Inflammatory macrophage treated with lipopolysaccharide for 4 hours (primary cell): ENCODE measurements at regions not wholly inside any gene's neighbourhood (a gene's known extent, or its start where the extent isn't known, plus 50 kb on each side); places are given as distances from the start of the nearest gene placed in this dataset.

Experiments used
- DNase-seq: peaks from one replicate; pipeline ENCODE4 v3.0.0-alpha.2; 2020

GRCh38 chr2:118738106-118738505, 109.3 kb downstream of the EN1 start:
- DNase-seq = no peak

DNA sequence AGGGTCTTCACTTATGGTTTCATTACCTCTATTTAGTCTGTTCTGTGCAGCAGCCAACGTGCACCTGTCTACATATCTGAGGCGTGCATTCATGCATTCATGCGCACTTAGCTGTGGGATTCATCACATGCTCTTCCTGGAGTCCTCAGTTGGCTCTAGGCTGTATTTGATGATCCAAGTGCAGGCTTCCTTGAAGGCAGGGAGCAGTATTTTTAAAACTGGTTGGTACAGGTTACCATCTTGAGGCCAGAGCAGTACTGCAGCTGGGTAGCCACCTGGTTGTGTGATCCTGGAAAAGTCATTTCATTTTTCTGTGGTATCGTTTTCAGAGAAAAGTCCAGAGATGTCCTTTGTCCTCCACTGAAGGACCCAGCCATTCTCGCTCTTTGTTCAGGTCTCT, 109.8 kb downstream of the EN1 start:
- no peak for DNase-seq

- no peak for DNase-seq
These were observed 115.0 kb downstream of the EN1 start for GRCh38 chr2:118732432-118732831.

GRCh38 chr2:118731413-118731812, 116.0 kb downstream of the EN1 start:
- no peak for DNase-seq

GRCh38 chr2:118730405-118730804, 117.0 kb downstream of the EN1 start:
- DNase-seq = no peak

- DNase-seq = no peak
These were observed 117.7 kb downstream of the EN1 start for GRCh38 chr2:118729760-118730159.

- no peak for DNase-seq
These were observed 118.5 kb downstream of the EN1 start for GRCh38 chr2:118728984-118729383.

DNA sequence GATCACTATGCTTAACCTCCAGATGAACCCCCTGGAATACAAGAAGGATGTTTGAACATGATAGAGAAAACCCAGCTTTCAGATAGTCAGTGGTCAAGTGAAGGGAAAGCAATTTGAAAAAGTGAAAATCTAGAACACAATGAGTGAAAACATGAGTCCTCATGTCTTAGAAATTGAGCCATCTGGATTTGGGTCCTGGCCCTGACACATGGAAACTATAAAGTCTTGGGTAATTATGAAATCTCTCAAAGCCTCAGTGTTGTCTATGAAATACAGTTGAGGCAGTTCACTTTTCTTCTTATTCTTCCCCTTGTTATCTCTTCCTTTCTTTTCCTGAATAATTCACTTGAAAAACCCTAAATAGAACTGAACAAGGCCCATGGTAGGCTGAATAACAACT, 120.6 kb downstream of the EN1 start:
- DNase-seq = no peak

- no peak for DNase-seq
These were observed 124.1 kb downstream of the EN1 start for GRCh38 chr2:118723394-118723793.

DNA sequence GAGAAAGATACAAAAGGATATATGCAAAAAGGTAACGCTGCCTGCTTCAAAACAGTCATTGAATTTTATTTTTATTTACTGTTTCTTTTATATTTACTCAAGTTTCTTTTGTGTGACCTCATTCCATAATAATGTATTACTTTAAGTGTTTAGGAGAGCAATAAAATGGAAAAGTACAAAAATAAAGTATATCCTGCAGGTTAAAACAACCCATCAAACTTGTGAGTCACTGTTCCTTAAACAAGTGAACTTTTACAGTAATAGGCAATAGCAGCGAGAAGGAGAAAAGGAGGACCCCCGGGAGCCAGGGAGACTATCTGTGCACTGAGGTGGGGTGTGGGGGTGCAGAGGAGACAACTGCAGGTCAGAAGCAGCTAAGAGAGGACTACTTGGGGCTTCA, 124.5 kb downstream of the EN1 start:
- no peak for DNase-seq

DNA sequence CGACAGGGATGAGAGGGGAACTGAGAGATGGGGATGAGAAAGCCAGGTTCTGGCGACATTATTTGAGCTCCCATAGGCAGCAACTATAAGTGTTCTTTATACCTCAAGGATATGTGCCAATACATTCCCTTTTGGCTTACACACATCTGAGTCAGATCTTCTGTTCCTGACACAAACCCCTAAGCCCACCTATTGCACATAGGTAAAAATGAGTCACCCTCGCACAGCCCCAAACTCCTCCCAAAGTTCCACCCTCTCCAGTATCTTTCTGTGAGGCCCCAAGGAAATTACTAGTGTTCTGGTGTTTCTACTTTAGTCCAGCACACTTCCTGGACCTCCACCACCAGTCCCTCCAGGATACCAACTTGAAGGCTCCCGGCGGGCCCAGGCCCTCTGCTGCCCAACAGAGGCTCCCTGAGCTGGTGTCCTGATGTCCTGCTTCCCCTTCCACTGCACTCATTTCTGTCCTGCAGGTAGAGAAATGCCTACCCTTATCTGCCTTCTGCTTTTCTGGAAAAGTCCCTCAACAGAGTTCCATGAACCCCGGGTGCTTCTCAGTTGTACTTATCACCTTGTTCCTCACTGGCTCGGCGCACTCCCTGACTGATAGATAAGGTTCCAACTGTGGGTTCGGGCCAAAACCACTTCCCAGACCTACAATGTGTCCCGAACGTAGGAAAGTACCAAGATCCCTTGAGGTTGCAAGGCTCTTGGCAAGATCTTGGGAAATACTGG, 125.5 kb downstream of the EN1 start:
- no peak for DNase-seq

GRCh38 chr2:118720866-118721265, 126.6 kb downstream of the EN1 start:
- no peak for DNase-seq

DNA sequence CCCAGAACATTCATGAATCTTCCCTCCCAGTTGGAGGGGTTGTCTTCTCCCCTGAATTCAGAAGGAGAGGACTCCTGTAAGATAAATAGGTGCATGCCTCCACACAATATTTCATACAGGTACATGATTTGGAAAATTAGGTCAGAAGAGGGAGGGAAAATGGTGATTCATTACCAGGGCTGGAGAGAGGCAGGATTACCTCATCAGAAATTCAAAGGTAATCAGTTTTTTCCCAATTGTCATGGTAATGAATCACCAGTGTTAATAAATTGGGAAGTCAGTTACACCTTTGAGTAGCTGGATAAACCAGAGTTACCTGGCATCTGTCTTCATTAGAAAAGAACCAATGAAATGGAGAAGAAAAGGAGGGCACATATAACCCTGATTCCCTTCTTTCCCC, 128.5 kb downstream of the EN1 start:
- DNase-seq = no peak

GRCh38 chr2:118716102-118716501, 131.3 kb downstream of the EN1 start:
- DNase-seq = no peak

GRCh38 chr2:118714118-118714517, 133.3 kb downstream of the EN1 start:
- DNase-seq = no peak

GRCh38 chr2:118711603-118712002, 135.8 kb downstream of the EN1 start:
- DNase-seq = no peak

DNA sequence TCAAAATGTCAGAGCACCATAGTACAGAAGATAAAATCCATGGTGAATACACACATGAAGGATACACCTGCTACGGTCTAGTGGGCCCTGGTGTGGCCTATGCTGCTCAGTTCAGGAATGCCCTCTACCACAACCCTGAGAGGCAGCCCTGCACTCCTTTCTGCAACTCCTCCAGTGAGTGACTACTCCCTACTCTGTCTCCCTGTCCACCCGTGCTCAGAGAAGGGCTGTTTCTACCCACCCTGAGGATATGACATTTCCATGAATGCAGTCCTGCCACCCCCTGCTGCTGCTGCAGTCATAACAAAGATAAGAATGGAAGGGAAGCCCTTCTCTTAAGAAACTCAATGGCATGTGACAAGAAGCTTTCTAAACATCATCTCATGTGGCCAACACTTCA, 137.0 kb downstream of the EN1 start:
- DNase-seq = no peak

DNA sequence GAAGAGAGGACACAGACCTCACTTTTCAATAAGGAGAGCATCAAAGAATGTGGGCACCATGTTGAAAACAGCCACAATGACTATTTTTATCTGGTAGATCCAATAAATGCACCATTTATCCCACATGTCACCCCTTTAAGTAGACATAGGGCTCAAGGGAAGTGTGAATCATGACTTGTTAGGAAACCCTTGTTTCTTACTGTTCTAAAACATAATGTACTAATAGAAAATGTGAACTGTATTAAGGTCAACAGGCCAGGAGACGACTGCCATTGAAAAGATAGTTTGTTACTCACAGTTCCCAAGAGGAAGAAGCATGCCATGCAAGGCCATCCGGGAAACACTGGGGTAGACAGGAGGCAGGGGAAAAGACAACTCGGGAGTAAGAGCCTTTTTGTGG, 137.7 kb downstream of the EN1 start:
- DNase-seq = no peak

GRCh38 chr2:118706844-118707243, 140.6 kb downstream of the EN1 start:
- DNase-seq = no peak

- no peak for DNase-seq
These were observed 141.1 kb downstream of the EN1 start for GRCh38 chr2:118706371-118706770.

GRCh38 chr2:118705032-118705431, 142.4 kb downstream of the EN1 start:
- no peak for DNase-seq

GRCh38 chr2:118699447-118700175, 147.8 kb downstream of the EN1 start:
- no peak for DNase-seq

GRCh38 chr2:118698564-118698963, 148.9 kb downstream of the EN1 start:
- DNase-seq = no peak

DNA sequence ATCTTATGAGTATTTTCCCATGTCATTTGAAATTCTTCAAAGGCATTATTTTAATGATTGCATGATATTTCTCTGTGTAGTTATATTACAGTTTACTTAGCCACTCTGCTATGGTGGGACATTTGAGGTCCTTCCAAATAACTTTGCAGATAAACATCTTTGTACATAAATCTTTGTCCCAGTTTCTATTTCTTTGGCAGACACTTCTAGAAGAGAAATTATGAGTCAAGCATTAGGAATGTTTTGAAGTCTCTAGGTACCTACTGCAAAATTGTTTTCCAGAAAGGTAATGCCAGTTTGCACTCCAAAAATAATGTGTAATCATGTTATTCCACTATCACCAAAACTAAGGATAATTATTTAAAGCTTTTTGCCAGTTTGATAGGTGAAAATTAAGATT, 149.7 kb downstream of the EN1 start:
- no peak for DNase-seq
